ENCODE measurements at regions not wholly inside any gene's neighbourhood (a gene's known extent, or its start where the extent isn't known, plus 50 kb on each side); places are given as distances from the start of the nearest gene placed in this dataset.

GRCh38 chrX:94752434-94753169 is 1078.6 kb downstream of the FAM133A start:
- TF ChIP-seq CTCF (IDR thresholded peaks at IDR 0.05), result no peak
- Histone ChIP-seq H3K4me1 (no peaks in the 10 kb centered on the region), H3K36me3 (ENCODE audit: insufficient read depth in 1 of 2, low read depth in 1 of 2) (no peaks in the 10 kb centered on the region), H3K27me3 (ENCODE audit: insufficient read depth in 3 of 3, low read length in 2 of 3) (peaks cover 0 to 9% (median 0%) of the 10 kb centered on the region in 3 donors), H3K9me3 (no peaks in the 10 kb centered on the region), H3K4me3 (no peak overlapping the region), H3K27ac (no peak overlapping the region)
- ATAC-seq (no peak), DNase-seq (no peak)
- intact Hi-C loops (cut with DNase I), result no loop called here
- 89 to 91% (median 89%) methylated on average over 3 of the region's 3 CpGs for WGBS, 3 donors

GRCh38 chrX:94758130-94758529 is 1084.1 kb downstream of the FAM133A start:
- no peak for TF ChIP-seq CTCF (IDR thresholded peaks at IDR 0.05)
- intact Hi-C loops (cut with DNase I), result no loop called here

GRCh38 chrX:94775640-94776039 is 1101.6 kb downstream of the FAM133A start:
- intact Hi-C loops (cut with DNase I), result no loop called here
- Histone ChIP-seq H3K36me3 (ENCODE audit: insufficient read depth in 1 of 2, low read depth in 1 of 2) (no peaks in the 10 kb centered on the region), H3K4me1 (no peaks in the 10 kb centered on the region), H3K9me3 (no peaks in the 10 kb centered on the region), H3K4me3 (no peak overlapping the region), H3K27ac (no peak overlapping the region), H3K27me3 (ENCODE audit: insufficient read depth in 3 of 3, low read length in 2 of 3) (no peaks in the 10 kb centered on the region)
- ATAC-seq, result no peak
- 56 to 59% (median 57%) methylated on average over 2 of the region's 2 CpGs for WGBS, 3 donors
- TF ChIP-seq CTCF (IDR thresholded peaks at IDR 0.05), result no peak
- DNase-seq, result no peak

More at GRCh38 chrX:94758130-94758529, 1084.1 kb downstream of the FAM133A start:
- Histone ChIP-seq H3K27ac (no peak overlapping the region), H3K27me3 (ENCODE audit: insufficient read depth in 3 of 3, low read length in 2 of 3) (no peaks in the 10 kb centered on the region), H3K4me1 (no peaks in the 10 kb centered on the region), H3K4me3 (no peak overlapping the region), H3K9me3 (no peaks in the 10 kb centered on the region), H3K36me3 (ENCODE audit: insufficient read depth in 1 of 2, low read depth in 1 of 2) (no peaks in the 10 kb centered on the region)
- DNase-seq (no peak), ATAC-seq (no peak)
- WGBS, 3 donors, result 43 to 50% (median 48%) methylated on average over 1 of the region's 1 CpG

GRCh38 chrX:94813541-94813940 is 1139.5 kb downstream of the FAM133A start:
- Histone ChIP-seq H3K27ac (no peak overlapping the region), H3K27me3 (ENCODE audit: insufficient read depth in 3 of 3, low read length in 2 of 3) (no peaks in the 10 kb centered on the region), H3K9me3 (peaks cover 2% of the 10 kb centered on the region), H3K4me3 (no peak overlapping the region), H3K4me1 (no peaks in the 10 kb centered on the region), H3K36me3 (ENCODE audit: insufficient read depth in 1 of 2, low read depth in 1 of 2) (no peaks in the 10 kb centered on the region)
- intact Hi-C loops (cut with DNase I), result no loop called here
- 93 to 100% (median 100%) methylated on average over 1 of the region's 1 CpG for WGBS, 3 donors
- ATAC-seq (no peak), DNase-seq (no peak)
- TF ChIP-seq CTCF (IDR thresholded peaks at IDR 0.05), result no peak

GRCh38 chrX:94814216-94814615 is 1140.2 kb downstream of the FAM133A start:
- H3K27me3 ChIP-seq (ENCODE audit: insufficient read depth in 3 of 3, low read length in 2 of 3), result no peaks in the 10 kb centered on the region
- TF ChIP-seq CTCF (IDR thresholded peaks at IDR 0.05), result no peak
- no peak for ATAC-seq
- H3K36me3 ChIP-seq (ENCODE audit: insufficient read depth in 1 of 2, low read depth in 1 of 2), result no peaks in the 10 kb centered on the region
- H3K27ac ChIP-seq, result no peak overlapping the region
- WGBS, 3 donors, result 50 to 60% (median 52%) methylated on average over 1 of the region's 1 CpG
- no peak for DNase-seq
- no peaks in the 10 kb centered on the region for H3K4me1 ChIP-seq
- intact Hi-C loops (cut with DNase I), result no loop called here
- H3K4me3 ChIP-seq, result no peak overlapping the region
- H3K9me3 ChIP-seq, result peaks cover 2% of the 10 kb centered on the region

Data from psoas muscle (tissue), 7 donors.